ENCODE measurements at regions not wholly inside any gene's neighbourhood (a gene's known extent, or its start where the extent isn't known, plus 50 kb on each side); places are given as distances from the start of the nearest gene placed in this dataset.

- DNase-seq = no peak
- in situ Hi-C loops (cut with MboI; ENCODE audit: low pct_unique_long_range_greater_than_20kb, low sequenced_read_pairs) = no loop called here
Observed at GRCh38 chr3:160126051-160126450, 99.2 kb upstream of the C3orf80 start.

- in situ Hi-C loops (cut with MboI; ENCODE audit: low pct_unique_long_range_greater_than_20kb, low sequenced_read_pairs) = no loop called here
- DNase-seq = no peak
Observed at GRCh38 chr3:160126761-160127160, 98.5 kb upstream of the C3orf80 start.

DNA sequence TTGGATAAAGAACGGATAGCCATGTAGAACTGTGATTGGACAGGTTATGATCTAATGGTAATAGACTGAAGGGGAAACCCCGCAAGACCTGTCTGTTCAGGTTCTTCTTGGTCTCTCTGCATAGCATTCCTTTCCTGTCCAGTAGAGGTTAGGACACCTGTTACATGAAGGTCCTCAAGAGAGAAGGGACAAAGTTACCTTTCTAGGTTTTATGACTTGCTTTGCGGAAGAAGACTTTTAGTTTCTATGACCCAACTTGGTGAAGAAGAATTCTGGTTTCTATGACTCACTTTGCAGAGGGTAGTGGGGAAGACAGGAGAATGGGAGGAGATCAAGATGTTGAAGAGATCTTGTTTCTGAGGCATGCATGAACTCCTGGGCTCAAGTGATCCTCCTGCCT is 97.9 kb upstream of the C3orf80 start:
- in situ Hi-C loops (cut with MboI; ENCODE audit: low pct_unique_long_range_greater_than_20kb, low sequenced_read_pairs) = no loop called here
- no peak for DNase-seq

DNA sequence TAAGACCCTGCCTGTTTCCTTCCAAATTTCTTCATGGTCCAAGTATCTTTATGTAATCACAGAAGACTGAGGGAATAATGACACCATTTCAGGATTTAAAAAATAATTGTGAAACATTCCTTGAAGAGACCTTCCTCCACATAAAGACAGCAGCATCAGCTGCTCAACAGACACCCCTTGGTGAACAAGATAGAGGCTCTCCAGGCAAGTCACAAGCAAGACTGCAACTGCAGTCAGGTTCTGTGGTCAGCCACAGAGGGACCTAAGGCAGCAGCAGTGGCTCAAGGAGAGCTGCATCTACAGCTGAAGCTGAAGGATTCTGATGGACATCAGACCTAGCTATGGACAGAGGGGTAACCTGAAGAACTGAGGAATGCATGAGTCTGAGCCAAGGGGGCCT is 97.2 kb upstream of the C3orf80 start:
- no peak for DNase-seq
- in situ Hi-C loops (cut with MboI; ENCODE audit: low pct_unique_long_range_greater_than_20kb, low sequenced_read_pairs) = no loop called here

GRCh38 chr3:160129459-160130061 is 95.7 kb upstream of the C3orf80 start:
- DNase-seq = peak; percentile 77

GRCh38 chr3:160130071-160130470 is 95.2 kb upstream of the C3orf80 start:
- DNase-seq = no peak
- in situ Hi-C loops (cut with MboI; ENCODE audit: low pct_unique_long_range_greater_than_20kb, low sequenced_read_pairs) = no loop called here

More at GRCh38 chr3:160129459-160130061, 95.7 kb upstream of the C3orf80 start:
- in situ Hi-C loops (cut with MboI; ENCODE audit: low pct_unique_long_range_greater_than_20kb, low sequenced_read_pairs) = no loop called here

DNA sequence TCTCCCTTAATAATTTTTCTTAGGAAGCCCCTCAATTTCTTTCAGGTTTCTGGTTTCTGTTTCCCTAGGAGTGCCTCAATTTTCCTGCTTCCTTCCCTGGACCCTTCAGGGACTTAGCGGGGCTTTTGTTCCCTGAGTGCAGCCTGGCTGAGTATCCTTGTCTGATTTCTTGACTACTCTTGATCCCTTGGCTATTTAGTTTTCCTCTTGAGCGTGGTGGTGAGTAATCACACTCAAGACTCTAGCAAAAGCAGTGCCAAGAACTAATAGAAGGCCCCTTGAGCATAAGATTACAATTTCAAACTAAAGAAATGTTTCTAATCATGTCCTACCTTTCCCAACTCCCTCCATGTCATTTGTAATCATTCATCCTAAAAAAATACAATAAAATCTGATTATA is 94.3 kb upstream of the C3orf80 start:
- no peak for DNase-seq
- in situ Hi-C loops (cut with MboI; ENCODE audit: low pct_unique_long_range_greater_than_20kb, low sequenced_read_pairs) = no loop called here

DNA sequence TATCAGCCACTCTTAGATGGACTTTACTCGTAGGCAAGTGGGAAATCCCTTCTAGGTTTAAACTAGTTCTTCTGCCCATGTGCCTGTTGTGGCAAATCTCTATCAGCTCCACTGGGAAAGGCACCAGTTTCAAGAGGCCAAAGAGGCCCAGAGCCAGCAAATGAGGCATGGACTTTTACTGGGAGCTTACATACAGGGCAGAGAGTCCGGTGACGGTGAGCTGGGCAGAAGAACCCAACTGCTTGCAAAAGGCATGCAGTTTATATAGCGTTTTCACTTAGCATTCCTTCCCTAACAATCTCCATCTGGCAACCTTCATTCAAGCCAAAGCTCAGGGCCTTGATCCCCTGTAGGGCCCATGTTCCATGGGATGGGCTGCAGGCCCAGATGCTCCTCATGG is 93.0 kb upstream of the C3orf80 start:
- DNase-seq = no peak
- in situ Hi-C loops (cut with MboI; ENCODE audit: low pct_unique_long_range_greater_than_20kb, low sequenced_read_pairs) = no loop called here

GRCh38 chr3:160133757-160134156 is 91.5 kb upstream of the C3orf80 start:
- peak; percentile 55 for DNase-seq
- in situ Hi-C loops (cut with MboI; ENCODE audit: low pct_unique_long_range_greater_than_20kb, low sequenced_read_pairs) = no loop called here

GRCh38 chr3:160134454-160134853 is 90.8 kb upstream of the C3orf80 start:
- DNase-seq = no peak
- in situ Hi-C loops (cut with MboI; ENCODE audit: low pct_unique_long_range_greater_than_20kb, low sequenced_read_pairs) = no loop called here

DNA sequence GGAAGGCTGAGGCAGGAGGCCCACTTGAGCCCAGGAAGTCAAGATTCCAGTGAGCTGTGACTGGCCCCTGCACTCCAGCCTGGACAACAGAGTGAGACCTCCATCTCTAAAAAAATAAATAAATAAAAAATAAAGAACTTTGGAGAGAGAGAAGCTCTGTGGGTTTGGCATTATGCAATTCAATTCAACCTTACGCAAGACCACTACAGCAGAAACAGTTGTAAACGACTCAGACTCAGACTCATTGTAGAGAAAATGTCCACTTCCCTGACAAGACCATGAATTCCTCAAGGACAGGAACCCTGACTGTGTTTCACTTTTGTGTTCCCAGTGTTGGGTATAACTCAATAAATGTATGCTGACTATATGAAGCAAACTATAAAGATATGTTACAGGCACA is 90.3 kb upstream of the C3orf80 start:
- in situ Hi-C loops (cut with MboI; ENCODE audit: low pct_unique_long_range_greater_than_20kb, low sequenced_read_pairs) = no loop called here
- DNase-seq = peak; percentile 65

DNA sequence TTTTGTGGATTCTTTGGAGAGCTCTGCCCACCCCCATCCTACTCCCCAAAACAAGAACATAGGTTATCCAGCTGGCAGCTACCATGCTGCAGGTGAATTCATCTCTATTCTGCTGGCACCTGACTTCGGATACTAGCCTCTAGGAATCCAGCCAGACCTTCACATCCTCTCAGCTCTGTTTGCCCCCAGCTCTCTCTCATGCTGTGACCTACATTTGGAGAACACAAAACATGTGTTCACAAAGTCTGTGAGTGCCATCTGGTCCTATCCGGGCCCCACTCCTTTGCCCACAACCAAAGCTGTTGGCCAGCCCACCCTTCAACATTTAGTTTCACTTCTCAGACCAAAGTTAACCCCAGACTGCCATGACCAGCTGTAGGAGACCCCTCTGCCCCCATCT is 89.4 kb upstream of the C3orf80 start:
- in situ Hi-C loops (cut with MboI; ENCODE audit: low pct_unique_long_range_greater_than_20kb, low sequenced_read_pairs) = no loop called here
- DNase-seq = no peak

DNA sequence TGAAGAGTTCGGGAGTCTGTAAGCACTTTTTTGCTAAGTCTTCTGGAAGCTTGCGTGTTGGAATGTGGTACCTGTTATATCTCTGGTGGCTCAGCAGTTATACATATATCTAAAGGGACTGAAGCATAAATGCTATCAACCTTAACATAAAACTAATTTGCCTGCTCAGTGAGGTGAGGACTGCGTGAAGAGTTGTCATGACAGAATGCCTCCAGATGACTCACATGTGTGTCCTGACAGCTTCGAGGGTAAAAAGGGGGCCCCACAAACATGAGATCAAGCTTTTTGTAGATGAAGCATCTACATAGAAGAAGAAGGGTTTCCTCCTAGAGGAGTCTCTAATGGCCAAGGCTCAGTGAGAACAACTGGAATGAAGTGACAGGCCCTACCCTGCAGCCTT is 88.8 kb upstream of the C3orf80 start:
- in situ Hi-C loops (cut with MboI; ENCODE audit: low pct_unique_long_range_greater_than_20kb, low sequenced_read_pairs) = no loop called here
- DNase-seq = no peak

DNA sequence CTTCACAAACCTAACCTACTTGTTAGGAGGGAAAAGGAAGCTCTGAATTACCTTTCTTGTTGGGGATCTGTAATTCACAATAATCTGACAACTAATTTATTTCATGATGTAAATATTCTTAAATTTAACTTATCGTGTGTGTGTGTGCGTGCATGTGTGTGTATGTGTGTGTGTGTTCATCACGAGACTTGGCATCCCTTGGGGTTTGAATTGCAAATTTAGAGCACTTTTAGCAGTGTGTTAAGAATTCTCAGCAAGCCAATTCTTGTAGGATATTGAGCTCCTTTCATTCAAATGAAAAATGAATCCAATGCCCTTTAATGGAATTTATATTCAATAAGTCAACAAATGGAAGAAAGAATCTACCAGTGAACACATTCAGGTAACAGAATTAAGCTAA is 85.9 kb upstream of the C3orf80 start:
- DNase-seq = no peak

DNA sequence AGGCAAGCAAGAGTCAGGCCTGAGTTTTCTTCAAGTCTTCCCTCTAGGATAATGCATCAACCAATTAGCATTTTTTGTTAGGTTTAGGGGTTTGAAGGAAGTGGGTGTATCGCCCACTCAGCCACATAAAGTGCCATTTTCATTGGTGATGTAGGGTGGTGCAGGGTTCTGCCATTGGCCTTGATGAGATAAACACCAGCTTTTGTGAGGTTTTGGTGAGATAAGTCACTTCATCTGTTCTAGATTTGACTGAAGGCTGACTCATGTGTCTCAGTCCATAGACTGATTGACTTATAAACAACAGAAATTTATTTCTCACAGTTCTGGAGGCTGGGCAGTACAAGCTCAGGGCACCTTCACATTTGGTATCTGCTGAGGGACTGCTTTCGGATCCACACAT is 84.5 kb upstream of the C3orf80 start:
- DNase-seq = no peak
- in situ Hi-C loops (cut with MboI; ENCODE audit: low pct_unique_long_range_greater_than_20kb, low sequenced_read_pairs) = no loop called here

More for the DNA sequence above, 85.9 kb upstream of the C3orf80 start:
- in situ Hi-C loops (cut with MboI; ENCODE audit: low pct_unique_long_range_greater_than_20kb, low sequenced_read_pairs) = no loop called here

GRCh38 chr3:160141485-160142185 is 83.6 kb upstream of the C3orf80 start:
- in situ Hi-C loops (cut with MboI; ENCODE audit: low pct_unique_long_range_greater_than_20kb, low sequenced_read_pairs) = no loop called here
- no peak for DNase-seq

DNA sequence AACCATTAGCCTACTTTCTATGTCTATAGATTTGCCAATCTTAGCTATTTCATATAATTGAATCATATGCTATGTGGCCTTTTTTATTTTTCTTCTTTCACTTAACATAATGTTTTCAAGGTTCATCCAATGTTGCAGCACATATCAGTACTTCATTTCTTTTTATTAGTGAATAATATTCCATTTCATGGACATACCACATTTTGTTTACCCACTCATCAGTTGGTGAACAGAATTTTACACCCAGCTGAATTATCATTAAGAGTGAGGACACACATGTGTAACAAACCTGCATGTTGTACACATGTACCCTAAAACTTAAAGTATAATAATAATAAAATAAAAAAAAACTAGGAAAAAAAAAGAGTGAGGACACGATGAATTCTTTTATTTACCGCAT is 81.7 kb upstream of the C3orf80 start:
- no peak for DNase-seq
- in situ Hi-C loops (cut with MboI; ENCODE audit: low pct_unique_long_range_greater_than_20kb, low sequenced_read_pairs) = no loop called here

GRCh38 chr3:160150066-160150465 is 75.2 kb upstream of the C3orf80 start:
- DNase-seq = no peak
- in situ Hi-C loops (cut with MboI; ENCODE audit: low pct_unique_long_range_greater_than_20kb, low sequenced_read_pairs) = no loop called here

DNA sequence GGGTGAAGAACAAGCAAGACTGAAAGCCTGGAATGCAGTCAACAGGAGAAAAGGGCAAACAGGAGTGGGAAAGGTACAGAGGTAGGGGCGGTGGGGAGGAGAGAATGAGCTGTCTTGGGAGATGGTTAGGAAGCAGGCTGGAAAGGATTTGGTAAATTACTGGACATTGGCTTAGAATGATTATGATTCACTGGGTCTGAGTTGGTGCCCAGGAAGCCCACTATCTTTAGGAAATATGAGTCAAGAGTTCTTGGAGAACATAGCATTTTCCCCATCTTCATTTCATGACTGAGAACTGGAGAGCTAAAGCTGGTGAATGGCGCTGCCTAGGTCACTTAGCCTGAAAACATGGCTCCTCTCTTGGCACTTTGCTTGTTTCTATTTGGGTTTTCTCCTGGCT is 74.7 kb upstream of the C3orf80 start:
- no peak for DNase-seq
- in situ Hi-C loops (cut with MboI; ENCODE audit: low pct_unique_long_range_greater_than_20kb, low sequenced_read_pairs) = no loop called here

DNA sequence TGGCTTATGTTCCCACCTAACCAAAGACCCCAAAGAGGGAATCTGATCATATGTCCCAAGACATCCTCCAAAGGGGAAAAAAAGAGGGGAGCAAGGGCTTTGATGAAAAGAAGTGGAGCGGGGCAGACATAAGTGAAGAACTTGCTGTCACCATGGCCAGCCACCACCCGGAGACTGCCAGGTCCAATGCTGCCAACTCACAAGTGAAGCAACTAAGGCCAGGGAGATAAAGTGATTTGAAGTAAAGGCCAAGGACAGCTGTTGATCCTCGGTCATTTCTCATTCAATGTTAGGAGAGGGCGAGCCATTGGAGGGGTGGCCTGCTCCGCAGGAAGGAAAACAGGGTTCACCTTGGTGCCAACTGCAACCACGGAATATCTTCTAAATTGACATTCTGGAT is 72.6 kb upstream of the C3orf80 start:
- in situ Hi-C loops (cut with MboI; ENCODE audit: low pct_unique_long_range_greater_than_20kb, low sequenced_read_pairs) = no loop called here
- DNase-seq = no peak

GRCh38 chr3:160154033-160154432 is 71.2 kb upstream of the C3orf80 start:
- in situ Hi-C loops (cut with MboI; ENCODE audit: low pct_unique_long_range_greater_than_20kb, low sequenced_read_pairs) = no loop called here
- no peak for DNase-seq

Data from KBM-7 (cell line).